ENCODE measurements at regions not wholly inside any gene's neighbourhood (a gene's known extent, or its start where the extent isn't known, plus 50 kb on each side); places are given as distances from the start of the nearest gene placed in this dataset.

DNA sequence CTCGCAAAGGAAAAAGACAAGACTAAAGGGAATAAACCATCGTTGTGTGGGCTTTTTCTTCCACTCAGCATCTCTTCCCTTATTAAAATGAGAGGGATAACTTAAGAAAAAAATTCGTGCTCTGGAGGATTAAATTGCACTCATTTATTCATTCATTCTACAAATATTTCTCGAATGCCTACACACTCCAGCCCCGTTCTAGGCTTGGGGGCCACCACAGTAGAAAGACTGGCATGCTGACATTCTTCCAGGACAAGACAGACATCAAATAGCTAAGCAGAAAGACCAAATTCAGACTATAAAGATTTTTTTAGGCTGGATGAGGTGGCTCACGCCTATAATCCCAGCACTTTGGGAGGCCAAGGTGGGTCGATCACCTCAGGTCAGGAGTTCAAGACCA lies 65.3 kb upstream of the IL12A start:
- H3K4me1 ChIP-seq (ENCODE audit: control insufficient read depth in 1 of 2, insufficient read depth in 2 of 2, low read depth in 1 of 2, low read length in 1 of 2): peaks cover 7% of the 10 kb centered on the region in 2 experiments; a peak in 2 of 4 replicates
- H3K4me2 ChIP-seq: no peak overlapping the region
- no peak overlapping the region for H3K9ac ChIP-seq
- H3F3A ChIP-seq (replicated peaks; ENCODE audit: insufficient read depth): peaks cover 21% of the 10 kb centered on the region
- H3K79me2 ChIP-seq (ENCODE audit: insufficient read depth): no peaks in the 10 kb centered on the region
- no peak overlapping the region for H3K27ac ChIP-seq (ENCODE audit: low read depth in 2 of 2, low read length in 1 of 2)
- no peak for DNase-seq
- no peak overlapping the region for H3K4me3 ChIP-seq (ENCODE audit: low read depth in 2 of 2, low read length in 1 of 2)
- 74% methylated on average over 7 of the region's 7 CpGs for WGBS (ENCODE audit: low lambda C conversion rate)
- TF ChIP-seq ELF1 (IDR thresholded peaks at IDR 0.05) (no peak), EP300 (IDR thresholded peaks at IDR 0.05; ENCODE audit: borderline replicate concordance in 1 of 2, low read depth in 1 of 2, low read length in 1 of 2) (no peak), TAF1 (IDR thresholded peaks at IDR 0.05; ENCODE audit: borderline replicate concordance, low read depth, low read length) (no peak), TEAD4 (IDR thresholded peaks at IDR 0.05; ENCODE audit: borderline replicate concordance, insufficient read depth) (no peak), SIN3A (IDR thresholded peaks at IDR 0.05; ENCODE audit: borderline replicate concordance, low read depth, low read length) (no peak), RFX5 (IDR thresholded peaks at IDR 0.05; ENCODE audit: low read length) (no peak), GABPA (IDR thresholded peaks at IDR 0.05; ENCODE audit: low read depth) (no peak), NFIC (IDR thresholded peaks at IDR 0.05; ENCODE audit: borderline replicate concordance) (no peak), POLR2AphosphoS5 (IDR thresholded peaks at IDR 0.05; ENCODE audit: low read depth, low read length) (no peak), SMC3 (IDR thresholded peaks at IDR 0.05; ENCODE audit: low read depth, low read length) (no peak), MXI1 (IDR thresholded peaks at IDR 0.05; ENCODE audit: low read depth, low read length) (no peak), MEF2A (IDR thresholded peaks at IDR 0.05; ENCODE audit: borderline replicate concordance, low read depth) (no peak), RCOR1 (IDR thresholded peaks at IDR 0.05; ENCODE audit: low read length) (no peak), CHD2 (IDR thresholded peaks at IDR 0.05; ENCODE audit: low read length, partially characterized antibody) (no peak), TCF12 (IDR thresholded peaks at IDR 0.05) (no peak), JUND (IDR thresholded peaks at IDR 0.05) (no peak)
- TF ChIP-seq, protein P1, sequence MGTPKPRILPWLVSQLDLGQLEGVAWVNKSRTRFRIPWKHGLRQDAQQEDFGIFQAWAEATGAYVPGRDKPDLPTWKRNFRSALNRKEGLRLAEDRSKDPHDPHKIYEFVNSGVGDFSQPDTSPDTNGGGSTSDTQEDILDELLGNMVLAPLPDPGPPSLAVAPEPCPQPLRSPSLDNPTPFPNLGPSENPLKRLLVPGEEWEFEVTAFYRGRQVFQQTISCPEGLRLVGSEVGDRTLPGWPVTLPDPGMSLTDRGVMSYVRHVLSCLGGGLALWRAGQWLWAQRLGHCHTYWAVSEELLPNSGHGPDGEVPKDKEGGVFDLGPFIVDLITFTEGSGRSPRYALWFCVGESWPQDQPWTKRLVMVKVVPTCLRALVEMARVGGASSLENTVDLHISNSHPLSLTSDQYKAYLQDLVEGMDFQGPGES (IDR thresholded peaks at IDR 0.05; ENCODE audit: low read depth, low read length): no peak
- TF ChIP-seq, protein P2, sequence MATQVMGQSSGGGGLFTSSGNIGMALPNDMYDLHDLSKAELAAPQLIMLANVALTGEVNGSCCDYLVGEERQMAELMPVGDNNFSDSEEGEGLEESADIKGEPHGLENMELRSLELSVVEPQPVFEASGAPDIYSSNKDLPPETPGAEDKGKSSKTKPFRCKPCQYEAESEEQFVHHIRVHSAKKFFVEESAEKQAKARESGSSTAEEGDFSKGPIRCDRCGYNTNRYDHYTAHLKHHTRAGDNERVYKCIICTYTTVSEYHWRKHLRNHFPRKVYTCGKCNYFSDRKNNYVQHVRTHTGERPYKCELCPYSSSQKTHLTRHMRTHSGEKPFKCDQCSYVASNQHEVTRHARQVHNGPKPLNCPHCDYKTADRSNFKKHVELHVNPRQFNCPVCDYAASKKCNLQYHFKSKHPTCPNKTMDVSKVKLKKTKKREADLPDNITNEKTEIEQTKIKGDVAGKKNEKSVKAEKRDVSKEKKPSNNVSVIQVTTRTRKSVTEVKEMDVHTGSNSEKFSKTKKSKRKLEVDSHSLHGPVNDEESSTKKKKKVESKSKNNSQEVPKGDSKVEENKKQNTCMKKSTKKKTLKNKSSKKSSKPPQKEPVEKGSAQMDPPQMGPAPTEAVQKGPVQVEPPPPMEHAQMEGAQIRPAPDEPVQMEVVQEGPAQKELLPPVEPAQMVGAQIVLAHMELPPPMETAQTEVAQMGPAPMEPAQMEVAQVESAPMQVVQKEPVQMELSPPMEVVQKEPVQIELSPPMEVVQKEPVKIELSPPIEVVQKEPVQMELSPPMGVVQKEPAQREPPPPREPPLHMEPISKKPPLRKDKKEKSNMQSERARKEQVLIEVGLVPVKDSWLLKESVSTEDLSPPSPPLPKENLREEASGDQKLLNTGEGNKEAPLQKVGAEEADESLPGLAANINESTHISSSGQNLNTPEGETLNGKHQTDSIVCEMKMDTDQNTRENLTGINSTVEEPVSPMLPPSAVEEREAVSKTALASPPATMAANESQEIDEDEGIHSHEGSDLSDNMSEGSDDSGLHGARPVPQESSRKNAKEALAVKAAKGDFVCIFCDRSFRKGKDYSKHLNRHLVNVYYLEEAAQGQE (IDR thresholded peaks at IDR 0.05; ENCODE audit: low read depth, low read length): no peak
- TF ChIP-seq, protein P3, sequence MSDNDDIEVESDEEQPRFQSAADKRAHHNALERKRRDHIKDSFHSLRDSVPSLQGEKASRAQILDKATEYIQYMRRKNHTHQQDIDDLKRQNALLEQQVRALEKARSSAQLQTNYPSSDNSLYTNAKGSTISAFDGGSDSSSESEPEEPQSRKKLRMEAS (IDR thresholded peaks at IDR 0.05; ENCODE audit: low read depth): no peak
- TF ChIP-seq, protein P4, sequence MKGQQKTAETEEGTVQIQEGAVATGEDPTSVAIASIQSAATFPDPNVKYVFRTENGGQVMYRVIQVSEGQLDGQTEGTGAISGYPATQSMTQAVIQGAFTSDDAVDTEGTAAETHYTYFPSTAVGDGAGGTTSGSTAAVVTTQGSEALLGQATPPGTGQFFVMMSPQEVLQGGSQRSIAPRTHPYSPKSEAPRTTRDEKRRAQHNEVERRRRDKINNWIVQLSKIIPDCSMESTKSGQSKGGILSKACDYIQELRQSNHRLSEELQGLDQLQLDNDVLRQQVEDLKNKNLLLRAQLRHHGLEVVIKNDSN (IDR thresholded peaks at IDR 0.05; ENCODE audit: borderline replicate concordance, low read depth): no peak
- H3K36me3 ChIP-seq (replicated peaks in 1 of 2; ENCODE audit: control insufficient read depth in 1 of 2, insufficient read depth in 2 of 2, low read length in 1 of 2): no peaks in the 10 kb centered on the region
- no peak overlapping the region for H2AFZ ChIP-seq (ENCODE audit: low read depth)
- no peaks in the 10 kb centered on the region for H3K9me2 ChIP-seq
- H4K20me1 ChIP-seq (ENCODE audit: insufficient read depth): no peaks in the 10 kb centered on the region
- ChIA-PET POLR2A (no interaction called here), CTCF (interaction anchor here (1.4 kb wide), 1 partner anchor 40 kb away, joined by 3 read pairs; no protein-coding TSS in a partner anchor)
- no peaks in the 10 kb centered on the region for H3K27me3 ChIP-seq (ENCODE audit: insufficient read depth)
- no peaks in the 10 kb centered on the region for H3K9me3 ChIP-seq
